C4-2B (cell line): ENCODE measurements at regions not wholly inside any gene's neighbourhood (a gene's known extent, or its start where the extent isn't known, plus 50 kb on each side); places are given as distances from the start of the nearest gene placed in this dataset.

ENCODE experiments used
- ZFX ChIP-seq: fragments of 450-650 bp; IDR thresholded peaks from 2 replicates; pipeline ENCODE4 v1.6.1; 2017
- TF ChIP-seq, protein P1 (sequence below): fragments of 450-650 bp; conservative IDR thresholded peaks from 2 replicates; pipeline ENCODE4 v1.5.1; 2017; ENCODE audit warnings: mild to moderate bottlenecking

DNA sequence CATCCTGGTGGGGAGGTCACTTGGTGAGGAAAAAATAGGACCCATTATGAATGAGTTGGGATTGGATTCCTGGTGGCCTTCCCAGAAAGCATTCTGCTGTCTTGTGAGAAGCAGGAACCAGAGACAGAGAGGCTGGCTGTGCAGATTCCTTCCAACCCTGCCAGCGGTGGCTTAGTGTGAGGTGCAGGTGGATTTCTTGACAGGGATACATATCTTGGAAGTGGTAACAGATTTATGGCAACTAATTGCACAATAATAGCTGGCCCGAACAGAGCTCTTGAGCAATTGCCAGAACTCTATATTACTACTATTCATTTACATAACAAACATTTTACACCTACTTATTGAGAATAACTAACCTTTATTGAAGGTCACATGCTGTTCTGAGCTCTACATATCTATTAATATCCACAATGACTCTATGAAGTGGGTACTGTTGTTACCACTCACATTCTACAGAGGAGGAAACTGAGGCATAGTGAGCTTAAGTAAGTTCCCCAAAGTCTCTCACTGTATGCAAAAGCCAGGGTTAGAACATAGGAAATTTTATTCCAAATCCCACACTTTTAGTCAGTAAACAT, 173.9 kb upstream of the SERP2 start:
- TF ChIP-seq, protein P1, sequence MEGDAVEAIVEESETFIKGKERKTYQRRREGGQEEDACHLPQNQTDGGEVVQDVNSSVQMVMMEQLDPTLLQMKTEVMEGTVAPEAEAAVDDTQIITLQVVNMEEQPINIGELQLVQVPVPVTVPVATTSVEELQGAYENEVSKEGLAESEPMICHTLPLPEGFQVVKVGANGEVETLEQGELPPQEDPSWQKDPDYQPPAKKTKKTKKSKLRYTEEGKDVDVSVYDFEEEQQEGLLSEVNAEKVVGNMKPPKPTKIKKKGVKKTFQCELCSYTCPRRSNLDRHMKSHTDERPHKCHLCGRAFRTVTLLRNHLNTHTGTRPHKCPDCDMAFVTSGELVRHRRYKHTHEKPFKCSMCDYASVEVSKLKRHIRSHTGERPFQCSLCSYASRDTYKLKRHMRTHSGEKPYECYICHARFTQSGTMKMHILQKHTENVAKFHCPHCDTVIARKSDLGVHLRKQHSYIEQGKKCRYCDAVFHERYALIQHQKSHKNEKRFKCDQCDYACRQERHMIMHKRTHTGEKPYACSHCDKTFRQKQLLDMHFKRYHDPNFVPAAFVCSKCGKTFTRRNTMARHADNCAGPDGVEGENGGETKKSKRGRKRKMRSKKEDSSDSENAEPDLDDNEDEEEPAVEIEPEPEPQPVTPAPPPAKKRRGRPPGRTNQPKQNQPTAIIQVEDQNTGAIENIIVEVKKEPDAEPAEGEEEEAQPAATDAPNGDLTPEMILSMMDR, result no peak
- no peak for TF ChIP-seq ZFX
